Karpas-422 (cell line): ENCODE measurements at regions not wholly inside any gene's neighbourhood (a gene's known extent, or its start where the extent isn't known, plus 50 kb on each side); places are given as distances from the start of the nearest gene placed in this dataset.
"Not testable (repeated sequence)": the region's sequence is repeated elsewhere in the genome, so short reads cannot be mapped to it uniquely, and the experiment has no call there.

Experiments used
- DNase-seq: peaks from one replicate; pipeline ENCODE4 v3.0.0-alpha.2; 2015
- H2AFZ ChIP-seq: fragments of 200-600 bp; sonication (generic); 2 replicates; pipeline ENCODE4 v1.6.1; 2014; ENCODE audit warnings: antibody characterized with exemption, low read length, mixed read lengths
- H3K27ac ChIP-seq: fragments of 200-600 bp; sonication (generic); 2 replicates; pipeline ENCODE4 v1.5.1; 2014; ENCODE audit warnings: mild to moderate bottlenecking, low read length, moderate library complexity
- H3K27me3 ChIP-seq: fragments of 200-600 bp; sonication (generic); 2 replicates; pipeline ENCODE4 v1.6.1; 2014; ENCODE audit warnings: low read length, mixed read lengths
- H3K36me3 ChIP-seq: fragments of 200-600 bp; sonication (generic); 2 replicates; pipeline ENCODE4 v1.6.1; 2014; ENCODE audit warnings: low read length, mixed read lengths; ENCODE audit not compliant: insufficient read depth
- H3K4me1 ChIP-seq: fragments of 200-600 bp; sonication (generic); 2 replicates; pipeline ENCODE4 v1.6.1; 2014; ENCODE audit warnings: mild to moderate bottlenecking, low read length, mixed read lengths
- H3K4me2 ChIP-seq: fragments of 200-600 bp; sonication (generic); 2 replicates; pipeline ENCODE4 v1.6.1; 2014; ENCODE audit warnings: low read length, low read depth, mild to moderate bottlenecking; ENCODE audit not compliant: poor library complexity, severe bottlenecking
- H3K4me3 ChIP-seq: fragments of 200-600 bp; sonication (generic); 2 replicates; pipeline ENCODE4 v1.5.1; 2014; ENCODE audit warnings: mild to moderate bottlenecking, antibody characterized with exemption, low read length, mixed read lengths
- H3K79me2 ChIP-seq: fragments of 200-600 bp; sonication (generic); 2 replicates; pipeline ENCODE4 v1.6.1; 2014; ENCODE audit warnings: mild to moderate bottlenecking, low read length, mixed read lengths
- H3K9ac ChIP-seq: fragments of 200-600 bp; sonication (generic); 2 replicates; pipeline ENCODE4 v1.6.0; 2014; ENCODE audit warnings: low read length
- H3K9me2 ChIP-seq: fragments of 200-600 bp; sonication (generic), shearing (Covaris generic); replicated peaks from 2 replicates; pipeline ENCODE4 v1.6.0; 2014; ENCODE audit warnings: mild to moderate bottlenecking, low read length, moderate library complexity; ENCODE audit not compliant: insufficient read depth
- H3K9me3 ChIP-seq: fragments of 300-700, 200-600 bp; sonication (generic); 2 replicates; pipeline ENCODE4 v1.6.1; 2014; ENCODE audit warnings: low read length, mixed read lengths
- H4K20me1 ChIP-seq: fragments of 200-600 bp; sonication (generic); 2 replicates; pipeline ENCODE4 v1.6.1; 2014; ENCODE audit warnings: mild to moderate bottlenecking, antibody characterized with exemption, low read length, low read depth; ENCODE audit not compliant: insufficient read depth

- Histone ChIP-seq H3K9me2 (no peaks in the 10 kb centered on the region), H3K4me3 (no peak overlapping the region), H3K4me1 (no peaks in the 10 kb centered on the region), H2AFZ (no peak overlapping the region), H3K4me2 (no peak overlapping the region), H3K79me2 (no peaks in the 10 kb centered on the region), H4K20me1 (no peaks in the 10 kb centered on the region), H3K9me3 (peaks cover 18% of the 10 kb centered on the region), H3K9ac (no peak overlapping the region), H3K27me3 (no peaks in the 10 kb centered on the region), H3K36me3 (no peaks in the 10 kb centered on the region), H3K27ac (no peak overlapping the region)
- no peak for DNase-seq
Observed at GRCh38 chr6:92231171-92231701, 1188.1 kb downstream of the EPHA7 start.

GRCh38 chr6:92219987-92220386, 1199.4 kb downstream of the EPHA7 start:
- not testable (repeated sequence) for H2AFZ ChIP-seq, DNase-seq, H3K9ac ChIP-seq, H4K20me1 ChIP-seq, H3K36me3 ChIP-seq, H3K27ac ChIP-seq, H3K79me2 ChIP-seq, H3K4me3 ChIP-seq, H3K9me2 ChIP-seq, H3K27me3 ChIP-seq, H3K4me1 ChIP-seq, H3K4me2 ChIP-seq
- H3K9me3 ChIP-seq: peaks cover 18% of the 10 kb centered on the region

GRCh38 chr6:92216717-92217116, 1202.6 kb downstream of the EPHA7 start:
- H3K9me2 ChIP-seq: no peaks in the 10 kb centered on the region
- H3K9ac ChIP-seq: no peak overlapping the region
- H3K4me3 ChIP-seq: no peak overlapping the region
- no peak overlapping the region for H3K4me2 ChIP-seq
- no peak overlapping the region for H3K27ac ChIP-seq
- no peaks in the 10 kb centered on the region for H3K79me2 ChIP-seq
- H2AFZ ChIP-seq: no peak overlapping the region
- H3K36me3 ChIP-seq: no peaks in the 10 kb centered on the region
- H3K9me3 ChIP-seq: peaks cover 16% of the 10 kb centered on the region
- H3K4me1 ChIP-seq: no peaks in the 10 kb centered on the region
- no peaks in the 10 kb centered on the region for H4K20me1 ChIP-seq
- no peaks in the 10 kb centered on the region for H3K27me3 ChIP-seq
- no peak for DNase-seq

GRCh38 chr6:92201618-92202017, 1217.7 kb downstream of the EPHA7 start:
- Histone ChIP-seq H3K27me3 (no peaks in the 10 kb centered on the region), H3K36me3 (no peaks in the 10 kb centered on the region), H3K79me2 (no peaks in the 10 kb centered on the region), H3K27ac (no peak overlapping the region), H3K4me3 (no peak overlapping the region), H3K4me1 (no peaks in the 10 kb centered on the region), H3K4me2 (no peak overlapping the region), H3K9me3 (peaks cover 39% of the 10 kb centered on the region), H4K20me1 (no peaks in the 10 kb centered on the region), H3K9ac (no peak overlapping the region), H2AFZ (no peak overlapping the region), H3K9me2 (no peaks in the 10 kb centered on the region)
- DNase-seq: no peak

- no peaks in the 10 kb centered on the region for H3K79me2 ChIP-seq
- H3K4me2 ChIP-seq: no peak overlapping the region
- no peak overlapping the region for H2AFZ ChIP-seq
- H3K9me3 ChIP-seq: peaks cover 38% of the 10 kb centered on the region
- H3K4me1 ChIP-seq: no peaks in the 10 kb centered on the region
- H3K27me3 ChIP-seq: no peaks in the 10 kb centered on the region
- no peaks in the 10 kb centered on the region for H3K9me2 ChIP-seq
- DNase-seq: no peak
- no peak overlapping the region for H3K4me3 ChIP-seq
- H3K27ac ChIP-seq: no peak overlapping the region
- H4K20me1 ChIP-seq: no peaks in the 10 kb centered on the region
- no peak overlapping the region for H3K9ac ChIP-seq
- H3K36me3 ChIP-seq: no peaks in the 10 kb centered on the region
Observed at GRCh38 chr6:92196325-92196724, 1223.0 kb downstream of the EPHA7 start.

- Histone ChIP-seq H3K27me3 (no peaks in the 10 kb centered on the region), H3K27ac (no peak overlapping the region), H3K4me1 (no peaks in the 10 kb centered on the region), H3K9me2 (no peaks in the 10 kb centered on the region), H3K4me2 (no peak overlapping the region), H3K9ac (no peak overlapping the region), H3K4me3 (no peak overlapping the region), H3K9me3 (peaks cover 40% of the 10 kb centered on the region), H2AFZ (no peak overlapping the region), H4K20me1 (no peaks in the 10 kb centered on the region), H3K79me2 (no peaks in the 10 kb centered on the region), H3K36me3 (no peaks in the 10 kb centered on the region)
- DNase-seq: no peak
Observed at GRCh38 chr6:92195796-92196195, 1223.6 kb downstream of the EPHA7 start.

GRCh38 chr6:92188016-92188415, 1231.3 kb downstream of the EPHA7 start:
- Histone ChIP-seq H3K4me2 (no peak overlapping the region), H2AFZ (no peak overlapping the region), H3K27me3 (no peaks in the 10 kb centered on the region), H3K4me3 (no peak overlapping the region), H3K9ac (no peak overlapping the region), H3K79me2 (no peaks in the 10 kb centered on the region), H3K9me2 (no peaks in the 10 kb centered on the region), H3K36me3 (no peaks in the 10 kb centered on the region), H3K9me3 (peaks cover 19% of the 10 kb centered on the region), H3K27ac (no peak overlapping the region), H3K4me1 (no peaks in the 10 kb centered on the region), H4K20me1 (no peaks in the 10 kb centered on the region)
- DNase-seq: no peak

- peaks cover 23% of the 10 kb centered on the region for H3K9me3 ChIP-seq
- H3K36me3 ChIP-seq: no peaks in the 10 kb centered on the region
- no peaks in the 10 kb centered on the region for H4K20me1 ChIP-seq
- no peak overlapping the region for H3K4me3 ChIP-seq
- no peak overlapping the region for H3K9ac ChIP-seq
- no peaks in the 10 kb centered on the region for H3K9me2 ChIP-seq
- H3K79me2 ChIP-seq: no peaks in the 10 kb centered on the region
- no peak overlapping the region for H3K27ac ChIP-seq
- DNase-seq: no peak
- no peaks in the 10 kb centered on the region for H3K4me1 ChIP-seq
- no peak overlapping the region for H3K4me2 ChIP-seq
- no peaks in the 10 kb centered on the region for H3K27me3 ChIP-seq
- H2AFZ ChIP-seq: no peak overlapping the region
Observed at GRCh38 chr6:92184933-92185332, 1234.4 kb downstream of the EPHA7 start.

GRCh38 chr6:92181347-92181746, 1238.0 kb downstream of the EPHA7 start:
- H3K9me2 ChIP-seq: no peaks in the 10 kb centered on the region
- no peak overlapping the region for H3K9ac ChIP-seq
- H2AFZ ChIP-seq: no peak overlapping the region
- H3K4me2 ChIP-seq: no peak overlapping the region
- no peaks in the 10 kb centered on the region for H3K27me3 ChIP-seq
- H3K27ac ChIP-seq: no peak overlapping the region
- H3K79me2 ChIP-seq: no peaks in the 10 kb centered on the region
- peaks cover 21% of the 10 kb centered on the region for H3K9me3 ChIP-seq
- no peak for DNase-seq
- H3K4me1 ChIP-seq: no peaks in the 10 kb centered on the region
- H3K4me3 ChIP-seq: no peak overlapping the region
- no peaks in the 10 kb centered on the region for H3K36me3 ChIP-seq
- no peaks in the 10 kb centered on the region for H4K20me1 ChIP-seq
